ENCODE measurements at regions not wholly inside any gene's neighbourhood (a gene's known extent, or its start where the extent isn't known, plus 50 kb on each side); places are given as distances from the start of the nearest gene placed in this dataset.

GRCh38 chr17:79315358-79316105, 240.9 kb downstream of the ENGASE start:
- H3K4me1 ChIP-seq (ENCODE audit: control insufficient read depth, insufficient read depth, low read length, poor library complexity, severe bottlenecking), result no peaks in the 10 kb centered on the region
- no peaks in the 10 kb centered on the region for H3K9me3 Mint-ChIP-seq
- no peaks in the 10 kb centered on the region for H3K9me3 ChIP-seq (ENCODE audit: control insufficient read depth in 2 of 2, low read length in 2 of 2)
- H3K27ac Mint-ChIP-seq, result no peak overlapping the region
- no peaks in the 10 kb centered on the region for H3K27me3 ChIP-seq (ENCODE audit: control insufficient read depth, insufficient read depth, low read length)
- no peaks in the 10 kb centered on the region for H3K36me3 Mint-ChIP-seq
- peaks cover 23% of the 10 kb centered on the region for H3K27me3 Mint-ChIP-seq
- no peak overlapping the region for H3K4me3 ChIP-seq (ENCODE audit: low read depth, low read length)
- no peaks in the 10 kb centered on the region for H3K36me3 ChIP-seq (ENCODE audit: control insufficient read depth, insufficient read depth, low read length)
- no peak for DNase-seq
- no peaks in the 10 kb centered on the region for H3K4me1 Mint-ChIP-seq
- H3K4me3 Mint-ChIP-seq, result no peak overlapping the region
- ATAC-seq (ENCODE audit: low read depth in 2 of 2), result no peak
- no peak overlapping the region for H3K27ac ChIP-seq (ENCODE audit: insufficient read depth, low read length, poor library complexity, severe bottlenecking)

GRCh38 chr17:79314617-79315357, 240.2 kb downstream of the ENGASE start:
- no peak for ATAC-seq (ENCODE audit: low read depth in 2 of 2)
- Histone ChIP-seq H3K4me1 (ENCODE audit: control insufficient read depth, insufficient read depth, low read length, poor library complexity, severe bottlenecking) (no peaks in the 10 kb centered on the region), H3K9me3 (ENCODE audit: control insufficient read depth in 2 of 2, low read length in 2 of 2) (no peaks in the 10 kb centered on the region), H3K4me3 (ENCODE audit: low read depth, low read length) (no peak overlapping the region), H3K36me3 (ENCODE audit: control insufficient read depth, insufficient read depth, low read length) (no peaks in the 10 kb centered on the region), H3K27ac (ENCODE audit: insufficient read depth, low read length, poor library complexity, severe bottlenecking) (no peak overlapping the region), H3K27me3 (ENCODE audit: control insufficient read depth, insufficient read depth, low read length) (no peaks in the 10 kb centered on the region)
- Mint-ChIP-seq H3K36me3 (no peaks in the 10 kb centered on the region), H3K4me1 (no peaks in the 10 kb centered on the region), H3K27me3 (peaks cover 29% of the 10 kb centered on the region), H3K27ac (no peak overlapping the region), H3K9me3 (no peaks in the 10 kb centered on the region), H3K4me3 (no peak overlapping the region)
- no peak for DNase-seq

- Mint-ChIP-seq H3K4me1 (no peaks in the 10 kb centered on the region), H3K9me3 (no peaks in the 10 kb centered on the region), H3K27me3 (peaks cover 27% of the 10 kb centered on the region), H3K4me3 (no peak overlapping the region), H3K27ac (no peak overlapping the region), H3K36me3 (no peaks in the 10 kb centered on the region)
- Histone ChIP-seq H3K9me3 (ENCODE audit: control insufficient read depth in 2 of 2, low read length in 2 of 2) (no peaks in the 10 kb centered on the region), H3K27me3 (ENCODE audit: control insufficient read depth, insufficient read depth, low read length) (no peaks in the 10 kb centered on the region), H3K27ac (ENCODE audit: insufficient read depth, low read length, poor library complexity, severe bottlenecking) (no peak overlapping the region), H3K4me3 (ENCODE audit: low read depth, low read length) (no peak overlapping the region), H3K4me1 (ENCODE audit: control insufficient read depth, insufficient read depth, low read length, poor library complexity, severe bottlenecking) (no peaks in the 10 kb centered on the region), H3K36me3 (ENCODE audit: control insufficient read depth, insufficient read depth, low read length) (no peaks in the 10 kb centered on the region)
- DNase-seq (no peak), ATAC-seq (ENCODE audit: low read depth in 2 of 2) (no peak)
Measured at GRCh38 chr17:79311373-79311772, 236.7 kb downstream of the ENGASE start.

GRCh38 chr17:79306424-79307318, 232.0 kb downstream of the ENGASE start:
- no peaks in the 10 kb centered on the region for H3K4me1 ChIP-seq (ENCODE audit: control insufficient read depth, insufficient read depth, low read length, poor library complexity, severe bottlenecking)
- Mint-ChIP-seq H3K9me3 (no peaks in the 10 kb centered on the region), H3K27ac (no peak overlapping the region), H3K27me3 (peaks cover 25% of the 10 kb centered on the region), H3K4me3 (no peak overlapping the region), H3K36me3 (no peaks in the 10 kb centered on the region), H3K4me1 (no peaks in the 10 kb centered on the region)
- H3K9me3 ChIP-seq (ENCODE audit: control insufficient read depth in 2 of 2, low read length in 2 of 2), result no peaks in the 10 kb centered on the region
- no peak overlapping the region for H3K27ac ChIP-seq (ENCODE audit: insufficient read depth, low read length, poor library complexity, severe bottlenecking)
- DNase-seq, result no peak
- no peaks in the 10 kb centered on the region for H3K36me3 ChIP-seq (ENCODE audit: control insufficient read depth, insufficient read depth, low read length)
- no peak for ATAC-seq (ENCODE audit: low read depth in 2 of 2)
- H3K27me3 ChIP-seq (ENCODE audit: control insufficient read depth, insufficient read depth, low read length), result peaks cover 2% of the 10 kb centered on the region
- H3K4me3 ChIP-seq (ENCODE audit: low read depth, low read length), result no peak overlapping the region

- H3K4me3 ChIP-seq (ENCODE audit: low read depth, low read length), result no peak overlapping the region
- DNase-seq (no peak), ATAC-seq (ENCODE audit: low read depth in 2 of 2) (no peak)
- Mint-ChIP-seq H3K27ac (no peak overlapping the region), H3K4me1 (no peaks in the 10 kb centered on the region), H3K27me3 (peaks cover 20% of the 10 kb centered on the region), H3K9me3 (no peaks in the 10 kb centered on the region), H3K36me3 (no peaks in the 10 kb centered on the region), H3K4me3 (no peak overlapping the region)
- H3K36me3 ChIP-seq (ENCODE audit: control insufficient read depth, insufficient read depth, low read length), result no peaks in the 10 kb centered on the region
- peaks cover 2% of the 10 kb centered on the region for H3K27me3 ChIP-seq (ENCODE audit: control insufficient read depth, insufficient read depth, low read length)
- H3K4me1 ChIP-seq (ENCODE audit: control insufficient read depth, insufficient read depth, low read length, poor library complexity, severe bottlenecking), result no peaks in the 10 kb centered on the region
- no peak overlapping the region for H3K27ac ChIP-seq (ENCODE audit: insufficient read depth, low read length, poor library complexity, severe bottlenecking)
- no peaks in the 10 kb centered on the region for H3K9me3 ChIP-seq (ENCODE audit: control insufficient read depth in 2 of 2, low read length in 2 of 2)
Measured at GRCh38 chr17:79305768-79306423, 231.3 kb downstream of the ENGASE start.

- Histone ChIP-seq H3K4me3 (ENCODE audit: low read depth, low read length) (no peak overlapping the region), H3K4me1 (ENCODE audit: control insufficient read depth, insufficient read depth, low read length, poor library complexity, severe bottlenecking) (no peaks in the 10 kb centered on the region), H3K27ac (ENCODE audit: insufficient read depth, low read length, poor library complexity, severe bottlenecking) (no peak overlapping the region), H3K9me3 (ENCODE audit: control insufficient read depth in 2 of 2, low read length in 2 of 2) (no peaks in the 10 kb centered on the region), H3K36me3 (ENCODE audit: control insufficient read depth, insufficient read depth, low read length) (no peaks in the 10 kb centered on the region), H3K27me3 (ENCODE audit: control insufficient read depth, insufficient read depth, low read length) (peaks cover 2% of the 10 kb centered on the region)
- DNase-seq (no peak), ATAC-seq (ENCODE audit: low read depth in 2 of 2) (no peak)
- no peaks in the 10 kb centered on the region for H3K36me3 Mint-ChIP-seq
- H3K27ac Mint-ChIP-seq, result no peak overlapping the region
- H3K4me3 Mint-ChIP-seq, result no peak overlapping the region
- H3K4me1 Mint-ChIP-seq, result no peaks in the 10 kb centered on the region
- peaks cover 16% of the 10 kb centered on the region for H3K27me3 Mint-ChIP-seq
- H3K9me3 Mint-ChIP-seq, result no peaks in the 10 kb centered on the region
Measured at GRCh38 chr17:79305376-79305767, 230.7 kb downstream of the ENGASE start.

- H3K4me3 ChIP-seq (ENCODE audit: low read depth, low read length), result no peak overlapping the region
- peaks cover 2% of the 10 kb centered on the region for H3K27me3 ChIP-seq (ENCODE audit: control insufficient read depth, insufficient read depth, low read length)
- DNase-seq (no peak), ATAC-seq (ENCODE audit: low read depth in 2 of 2) (no peak)
- Mint-ChIP-seq H3K4me1 (no peaks in the 10 kb centered on the region), H3K27ac (no peak overlapping the region), H3K9me3 (no peaks in the 10 kb centered on the region), H3K4me3 (no peak overlapping the region), H3K27me3 (peaks cover 13% of the 10 kb centered on the region), H3K36me3 (no peaks in the 10 kb centered on the region)
- H3K36me3 ChIP-seq (ENCODE audit: control insufficient read depth, insufficient read depth, low read length), result no peaks in the 10 kb centered on the region
- no peaks in the 10 kb centered on the region for H3K9me3 ChIP-seq (ENCODE audit: control insufficient read depth in 2 of 2, low read length in 2 of 2)
- no peaks in the 10 kb centered on the region for H3K4me1 ChIP-seq (ENCODE audit: control insufficient read depth, insufficient read depth, low read length, poor library complexity, severe bottlenecking)
- H3K27ac ChIP-seq (ENCODE audit: insufficient read depth, low read length, poor library complexity, severe bottlenecking), result no peak overlapping the region
Measured at GRCh38 chr17:79304884-79305283, 230.3 kb downstream of the ENGASE start.

Data from CD4-positive, CD25-positive, alpha-beta regulatory T cell (primary cell).